Uterus (tissue), 2 donors: ENCODE measurements at regions not wholly inside any gene's neighbourhood (a gene's known extent, or its start where the extent isn't known, plus 50 kb on each side); places are given as distances from the start of the nearest gene placed in this dataset.

ENCODE experiments used
- POLR2A ChIP-seq, 2 donors: fragments of 450-650 bp; IDR thresholded peaks; one replicate each; pipeline ENCODE4 v1.6.1; 2016; ENCODE audit warnings: antibody characterized with exemption in 2 of 2, mild to moderate bottlenecking in 1 of 2, moderate library complexity in 1 of 2
- TF ChIP-seq, protein P1 (sequence below), 4 experiments: fragments of 200-600 bp in 2 of 4; fragments of 450-650 bp in 2 of 4; sonication (generic) in 2 of 4; IDR thresholded peaks; one replicate each; pipeline ENCODE4 v1.5.1; 2016 to 2019; ENCODE audit warnings: antibody characterized with exemption in 4 of 4, mild to moderate bottlenecking in 2 of 4, moderate library complexity in 1 of 4

DNA sequence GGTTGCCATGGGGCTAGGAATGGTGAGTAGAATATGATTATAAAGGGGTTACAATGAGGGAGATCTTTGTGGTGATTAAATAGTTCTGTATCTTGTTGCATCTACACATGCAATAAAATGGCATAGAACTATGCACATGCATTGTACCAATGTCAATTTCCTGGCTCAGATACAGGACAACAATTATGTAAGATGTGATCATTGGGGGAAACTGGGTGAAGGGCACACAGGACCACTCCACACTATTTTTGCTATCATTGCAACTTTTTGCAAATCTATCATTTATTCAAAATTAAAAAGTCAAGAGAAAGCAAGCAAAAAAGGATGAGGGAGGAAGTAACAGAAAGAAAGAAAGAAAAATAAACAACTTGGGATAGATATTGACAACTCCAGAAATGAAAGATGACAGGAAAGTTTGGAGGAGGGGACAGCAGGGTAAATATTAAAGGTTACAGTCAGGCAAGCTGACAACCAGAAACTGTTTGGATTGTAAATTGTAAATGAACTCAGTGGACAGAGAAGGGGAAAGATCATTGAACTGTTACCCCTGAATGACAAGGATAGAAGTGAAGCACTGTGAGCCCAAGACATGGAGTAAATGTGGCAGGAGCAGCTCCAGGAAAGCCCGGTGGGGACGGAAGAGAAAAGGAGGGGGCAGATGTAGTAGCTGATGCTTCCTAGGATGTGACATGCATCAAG, 499.6 kb upstream of the JARID2 start:
- no peak for TF ChIP-seq POLR2A (IDR thresholded peaks at IDR 0.05)
- TF ChIP-seq, protein P1, sequence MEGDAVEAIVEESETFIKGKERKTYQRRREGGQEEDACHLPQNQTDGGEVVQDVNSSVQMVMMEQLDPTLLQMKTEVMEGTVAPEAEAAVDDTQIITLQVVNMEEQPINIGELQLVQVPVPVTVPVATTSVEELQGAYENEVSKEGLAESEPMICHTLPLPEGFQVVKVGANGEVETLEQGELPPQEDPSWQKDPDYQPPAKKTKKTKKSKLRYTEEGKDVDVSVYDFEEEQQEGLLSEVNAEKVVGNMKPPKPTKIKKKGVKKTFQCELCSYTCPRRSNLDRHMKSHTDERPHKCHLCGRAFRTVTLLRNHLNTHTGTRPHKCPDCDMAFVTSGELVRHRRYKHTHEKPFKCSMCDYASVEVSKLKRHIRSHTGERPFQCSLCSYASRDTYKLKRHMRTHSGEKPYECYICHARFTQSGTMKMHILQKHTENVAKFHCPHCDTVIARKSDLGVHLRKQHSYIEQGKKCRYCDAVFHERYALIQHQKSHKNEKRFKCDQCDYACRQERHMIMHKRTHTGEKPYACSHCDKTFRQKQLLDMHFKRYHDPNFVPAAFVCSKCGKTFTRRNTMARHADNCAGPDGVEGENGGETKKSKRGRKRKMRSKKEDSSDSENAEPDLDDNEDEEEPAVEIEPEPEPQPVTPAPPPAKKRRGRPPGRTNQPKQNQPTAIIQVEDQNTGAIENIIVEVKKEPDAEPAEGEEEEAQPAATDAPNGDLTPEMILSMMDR (IDR thresholded peaks at IDR 0.05) = no peak
